CD4-positive, alpha-beta T cell (primary cell): ENCODE measurements at regions not wholly inside any gene's neighbourhood (a gene's known extent, or its start where the extent isn't known, plus 50 kb on each side); places are given as distances from the start of the nearest gene placed in this dataset.

Experiments
- ATAC-seq: fragments of 200-7000 bp; cut with Tn5 transposase; one replicate; pipeline ENCODE4 v1.10.0; 2022; ENCODE audit warnings: mild to moderate bottlenecking; ENCODE audit not compliant: poor library complexity
- CTCF ChIA-PET: fragments of 350-600 bp; sonication (Branson Sonifier 250); formaldehyde crosslinking; loops from one replicate; lab custom pipeline; 2021; ENCODE audit warnings: antibody characterized with exemption, inconsistent platforms; lab: Charles Lee
- POLR2A ChIA-PET: fragments of 350-600 bp; sonication (Branson Sonifier 250); formaldehyde crosslinking; loops from one replicate; lab custom pipeline; 2021; ENCODE audit warnings: antibody characterized with exemption, inconsistent platforms; lab: Charles Lee
- DNase-seq, 14 experiments: peaks; one replicate each; pipeline ENCODE4 v3.0.0-alpha.2; 2013 to 2020; ENCODE audit warnings: mixed read lengths in 2 of 14
- H3K27ac ChIP-seq, 2 donors: one replicate each; pipeline versions ENCODE4 v1.5.1 to v1.7.0; 2013; ENCODE audit warnings: low read length in 2 of 2, low read depth in 1 of 2, mild to moderate bottlenecking in 1 of 2
- H3K27me3 ChIP-seq, 2 experiments: 1 replicate in 1 of 2; 2 replicates in 1 of 2; pipeline versions ENCODE4 v1.6.1 to v1.7.0; 2013; ENCODE audit warnings: low read length in 2 of 2, control low read depth in 1 of 2, mild to moderate bottlenecking in 1 of 2, moderate library complexity in 1 of 2; ENCODE audit not compliant: insufficient read depth in 2 of 2, control insufficient read depth in 1 of 2
- H3K36me3 ChIP-seq: one replicate; pipeline ENCODE4 v1.6.1; 2013; ENCODE audit warnings: low read length, control low read depth; ENCODE audit not compliant: insufficient read depth
- H3K4me1 ChIP-seq: one replicate; pipeline ENCODE4 v1.6.1; 2013; ENCODE audit warnings: low read length, control low read depth; ENCODE audit not compliant: insufficient read depth
- H3K4me3 ChIP-seq: one replicate; pipeline ENCODE4 v1.5.1; 2013; ENCODE audit warnings: mild to moderate bottlenecking, low read length, moderate library complexity
- H3K9me3 ChIP-seq, 2 experiments: 1 replicate in 1 of 2; 2 replicates in 1 of 2; pipeline versions ENCODE4 v1.6.1 to v1.7.0; 2013; ENCODE audit warnings: low read length in 2 of 2, mild to moderate bottlenecking in 2 of 2, control low read depth in 1 of 2, moderate library complexity in 1 of 2; ENCODE audit not compliant: control insufficient read depth in 1 of 2, insufficient read depth in 1 of 2
- H3K27ac Mint-ChIP-seq: one replicate; pipeline ENCODE4 v1.8.0; 2020; ENCODE audit warnings: mixed read lengths
- H3K27me3 Mint-ChIP-seq: one replicate; pipeline ENCODE4 v1.8.0; 2021; ENCODE audit warnings: mixed read lengths
- H3K36me3 Mint-ChIP-seq: one replicate; pipeline ENCODE4 v1.8.0; 2021; ENCODE audit warnings: low read depth, mixed read lengths
- H3K4me1 Mint-ChIP-seq: one replicate; pipeline ENCODE4 v1.8.0; 2021; ENCODE audit warnings: low read depth, mixed read lengths
- H3K4me3 Mint-ChIP-seq: one replicate; pipeline ENCODE4 v1.8.0; 2020; ENCODE audit warnings: mild to moderate bottlenecking, mixed read lengths
- H3K9me3 Mint-ChIP-seq: one replicate; pipeline ENCODE4 v1.8.0; 2020; ENCODE audit warnings: mixed read lengths
- intact Hi-C, 2 experiments: fragments of 100-400 bp; cut with DNase I in 1 of 2; cut with micrococcal nuclease in 1 of 2; formaldehyde crosslinking; loops; one replicate each; pipeline versions ENCODE4 v1.15.1 to v1.9.0; 2023 to 2025; cut with DNase I, micrococcal nuclease
- TF ChIP-seq, protein P1 (sequence below): fragments of 200-600 bp; IDR thresholded peaks from one replicate; pipeline ENCODE4 v1.8.0; 2022; ENCODE audit warnings: antibody characterized with exemption, mild to moderate bottlenecking

- H3K27me3 Mint-ChIP-seq: peaks cover 45% of the 10 kb centered on the region
- H3K9me3 ChIP-seq: peaks cover 0 to 10% of the 10 kb centered on the region in 2 experiments
- no peaks in the 10 kb centered on the region for H3K9me3 Mint-ChIP-seq
- H3K4me1 ChIP-seq: no peaks in the 10 kb centered on the region
- ChIA-PET POLR2A (no interaction called here), CTCF (no interaction called here)
- H3K36me3 ChIP-seq: no peaks in the 10 kb centered on the region
- TF ChIP-seq, protein P1, sequence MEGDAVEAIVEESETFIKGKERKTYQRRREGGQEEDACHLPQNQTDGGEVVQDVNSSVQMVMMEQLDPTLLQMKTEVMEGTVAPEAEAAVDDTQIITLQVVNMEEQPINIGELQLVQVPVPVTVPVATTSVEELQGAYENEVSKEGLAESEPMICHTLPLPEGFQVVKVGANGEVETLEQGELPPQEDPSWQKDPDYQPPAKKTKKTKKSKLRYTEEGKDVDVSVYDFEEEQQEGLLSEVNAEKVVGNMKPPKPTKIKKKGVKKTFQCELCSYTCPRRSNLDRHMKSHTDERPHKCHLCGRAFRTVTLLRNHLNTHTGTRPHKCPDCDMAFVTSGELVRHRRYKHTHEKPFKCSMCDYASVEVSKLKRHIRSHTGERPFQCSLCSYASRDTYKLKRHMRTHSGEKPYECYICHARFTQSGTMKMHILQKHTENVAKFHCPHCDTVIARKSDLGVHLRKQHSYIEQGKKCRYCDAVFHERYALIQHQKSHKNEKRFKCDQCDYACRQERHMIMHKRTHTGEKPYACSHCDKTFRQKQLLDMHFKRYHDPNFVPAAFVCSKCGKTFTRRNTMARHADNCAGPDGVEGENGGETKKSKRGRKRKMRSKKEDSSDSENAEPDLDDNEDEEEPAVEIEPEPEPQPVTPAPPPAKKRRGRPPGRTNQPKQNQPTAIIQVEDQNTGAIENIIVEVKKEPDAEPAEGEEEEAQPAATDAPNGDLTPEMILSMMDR: no peak
- ATAC-seq (no peak), DNase-seq (no peak)
- H3K27me3 ChIP-seq: peaks cover 14 to 22% of the 10 kb centered on the region in 2 experiments
- no peaks in the 10 kb centered on the region for H3K4me1 Mint-ChIP-seq
- no peak overlapping the region for H3K4me3 ChIP-seq
- H3K4me3 Mint-ChIP-seq: no peak overlapping the region
- H3K27ac ChIP-seq: no peak overlapping the region
- intact Hi-C loops: no loop called here
- no peaks in the 10 kb centered on the region for H3K36me3 Mint-ChIP-seq
- H3K27ac Mint-ChIP-seq: no peak overlapping the region
These were observed 147.9 kb upstream of the FAM20C start for GRCh38 chr7:44541-44896.

- Histone ChIP-seq H3K27me3 (peaks cover 14 to 22% of the 10 kb centered on the region in 2 experiments), H3K36me3 (no peaks in the 10 kb centered on the region), H3K4me1 (no peaks in the 10 kb centered on the region), H3K9me3 (peaks cover 0 to 10% of the 10 kb centered on the region in 2 experiments), H3K27ac (no peak overlapping the region), H3K4me3 (no peak overlapping the region)
- no peak overlapping the region for H3K4me3 Mint-ChIP-seq
- H3K4me1 Mint-ChIP-seq: no peaks in the 10 kb centered on the region
- H3K36me3 Mint-ChIP-seq: no peaks in the 10 kb centered on the region
- ChIA-PET CTCF (no interaction called here), POLR2A (no interaction called here)
- no peaks in the 10 kb centered on the region for H3K9me3 Mint-ChIP-seq
- ATAC-seq (no peak), DNase-seq (peak in 1 of 14 experiments; percentile 2)
- intact Hi-C loops: no loop called here
- TF ChIP-seq, protein P1: no peak
- no peak overlapping the region for H3K27ac Mint-ChIP-seq
- H3K27me3 Mint-ChIP-seq: peaks cover 45% of the 10 kb centered on the region
These were observed 147.0 kb upstream of the FAM20C start for GRCh38 chr7:45106-46090.

DNA sequence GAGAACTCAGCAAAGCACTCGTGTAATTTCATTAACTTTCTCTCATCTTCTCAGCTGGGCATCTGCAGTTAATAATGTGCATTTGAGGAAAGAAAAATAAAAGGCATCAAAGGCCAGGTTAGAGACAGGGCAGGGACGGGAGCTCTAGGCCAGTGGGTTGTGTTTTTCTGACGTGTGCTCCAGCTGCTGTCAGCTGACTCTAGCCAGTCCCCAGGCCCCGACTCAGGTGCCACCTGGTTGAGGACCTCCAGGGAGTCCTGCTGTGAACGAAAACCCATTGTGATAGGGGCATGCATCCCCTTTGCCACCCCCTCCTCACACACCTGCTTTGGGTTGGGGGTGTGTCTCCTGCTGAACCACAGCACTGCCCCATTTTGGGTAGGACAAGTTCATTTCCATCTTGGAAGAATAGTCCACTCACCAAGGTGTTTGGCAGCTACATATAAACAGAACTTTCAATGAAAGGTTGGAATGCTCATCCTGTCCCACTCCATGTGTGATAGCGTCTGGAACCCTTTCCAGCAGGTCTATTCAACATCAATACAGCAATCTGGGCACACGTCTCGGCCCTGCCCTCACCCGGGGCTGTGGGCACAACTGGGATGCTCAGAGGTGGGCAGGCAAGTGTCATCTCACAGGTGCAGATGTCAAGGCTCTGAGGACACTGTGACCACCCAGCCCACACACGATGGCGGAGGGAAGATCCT is 146.1 kb upstream of the FAM20C start:
- POLR2A ChIA-PET: no interaction called here
- peaks cover 45% of the 10 kb centered on the region for H3K27me3 Mint-ChIP-seq

More for the DNA sequence above, 146.1 kb upstream of the FAM20C start:
- Histone ChIP-seq H3K27me3 (peaks cover 14 to 22% of the 10 kb centered on the region in 2 experiments), H3K4me3 (no peak overlapping the region), H3K4me1 (no peaks in the 10 kb centered on the region), H3K27ac (no peak overlapping the region), H3K36me3 (no peaks in the 10 kb centered on the region), H3K9me3 (peaks cover 0 to 10% of the 10 kb centered on the region in 2 experiments)
- DNase-seq (no peak), ATAC-seq (no peak)
- Mint-ChIP-seq H3K27ac (no peak overlapping the region), H3K4me3 (peak overlapping the region; percentile 20), H3K4me1 (no peaks in the 10 kb centered on the region), H3K9me3 (no peaks in the 10 kb centered on the region), H3K36me3 (no peaks in the 10 kb centered on the region)
- intact Hi-C loops: no loop called here
- TF ChIP-seq, protein P1: no peak
- CTCF ChIA-PET: no interaction called here
